ENCODE measurements at regions not wholly inside any gene's neighbourhood (a gene's known extent, or its start where the extent isn't known, plus 50 kb on each side); places are given as distances from the start of the nearest gene placed in this dataset.

- no peak for TF ChIP-seq POLR2AphosphoS5 (IDR thresholded peaks at IDR 0.05; ENCODE audit: low read depth, low read length)
- no peak for TF ChIP-seq TAF1 (IDR thresholded peaks at IDR 0.05; ENCODE audit: borderline replicate concordance, insufficient read depth, low read length)
Measured at GRCh38 chr15:95880031-95880570, 450.4 kb upstream of the NR2F2 start.

Measured in PFSK-1 (cell line).